GM23338 (cell line): ENCODE measurements at regions not wholly inside any gene's neighbourhood (a gene's known extent, or its start where the extent isn't known, plus 50 kb on each side); places are given as distances from the start of the nearest gene placed in this dataset.

Source experiments
- ATAC-seq: fragments of 200-7000 bp; cut with Tn5 transposase; 3 replicates; pipeline ENCODE4 v1.9.1; 2020
- DNase-seq: peaks from one replicate; pipeline ENCODE4 v3.0.0-alpha.2; 2015; ENCODE audit warnings: low spot score
- H2AFZ ChIP-seq: fragments of 200-600 bp; sonication (generic); 2 replicates; pipeline ENCODE4 v1.8.0; 2016; ENCODE audit warnings: antibody characterized with exemption, mild to moderate bottlenecking, moderate library complexity
- H3F3A ChIP-seq: fragments of 200-600 bp; sonication (generic); replicated peaks from 2 replicates; pipeline ENCODE4 v1.8.0; 2017; ENCODE audit warnings: antibody characterized with exemption, mixed run types, low read depth
- H3K27ac ChIP-seq: fragments of 200-600 bp; sonication (generic); 2 replicates; pipeline ENCODE4 v1.6.1; 2016; ENCODE audit warnings: low read depth
- H3K27me3 ChIP-seq: fragments of 200-600 bp; sonication (generic); 2 replicates; pipeline ENCODE4 v1.8.0; 2016; ENCODE audit warnings: mild to moderate bottlenecking, mixed run types, moderate library complexity; ENCODE audit not compliant: insufficient read depth
- H3K36me3 ChIP-seq: fragments of 200-600 bp; sonication (generic); 2 replicates; pipeline ENCODE4 v1.8.0; 2016; ENCODE audit warnings: mild to moderate bottlenecking; ENCODE audit not compliant: insufficient read depth
- H3K4me1 ChIP-seq: fragments of 200-600 bp; sonication (generic); 2 replicates; pipeline ENCODE4 v1.8.0; 2016; ENCODE audit warnings: mild to moderate bottlenecking, moderate library complexity; ENCODE audit not compliant: insufficient read depth
- H3K4me2 ChIP-seq: fragments of 200-600 bp; sonication (generic); 2 replicates; pipeline ENCODE4 v1.7.1; 2017; ENCODE audit warnings: mixed run types
- H3K4me3 ChIP-seq: fragments of 200-600 bp; sonication (generic); 2 replicates; pipeline ENCODE4 v1.6.1; 2016; ENCODE audit warnings: mixed run types
- H3K79me2 ChIP-seq: fragments of 200-600 bp; sonication (generic); replicated peaks from 2 replicates; pipeline ENCODE4 v1.8.0; 2017; ENCODE audit warnings: mild to moderate bottlenecking; ENCODE audit not compliant: insufficient read depth
- H3K9me2 ChIP-seq: fragments of 200-600 bp; sonication (generic); 2 replicates; pipeline ENCODE4 v1.8.0; 2017; ENCODE audit not compliant: insufficient read depth
- H4K20me1 ChIP-seq: fragments of 200-600 bp; sonication (generic); replicated peaks from 2 replicates; pipeline ENCODE4 v1.8.0; 2017; ENCODE audit warnings: mild to moderate bottlenecking; ENCODE audit not compliant: insufficient read depth
- H3K27ac Mint-ChIP-seq: 2 replicates; pipeline ENCODE4 v1.8.0; 2020; ENCODE audit warnings: inconsistent platforms, mild to moderate bottlenecking, moderate library complexity, mixed read lengths
- H3K27me3 Mint-ChIP-seq: 3 replicates; pipeline ENCODE4 v1.8.0; 2022; ENCODE audit warnings: low read depth, mild to moderate bottlenecking, moderate library complexity, mixed read lengths, inconsistent platforms; ENCODE audit not compliant: insufficient read depth, poor library complexity
- H3K36me3 Mint-ChIP-seq: 3 replicates; pipeline ENCODE4 v1.8.0; 2021; ENCODE audit warnings: low read depth, mild to moderate bottlenecking, inconsistent platforms, moderate library complexity, mixed read lengths
- H3K4me1 Mint-ChIP-seq: 3 replicates; pipeline ENCODE4 v1.8.0; 2020; ENCODE audit warnings: mild to moderate bottlenecking, inconsistent platforms, mixed read lengths
- H3K4me3 Mint-ChIP-seq: 3 replicates; pipeline ENCODE4 v1.8.0; 2021; ENCODE audit warnings: moderate library complexity, mild to moderate bottlenecking, inconsistent platforms, mixed read lengths
- H3K9me3 Mint-ChIP-seq: 3 replicates; pipeline ENCODE4 v1.8.0; 2020; ENCODE audit warnings: moderate library complexity, mild to moderate bottlenecking, inconsistent platforms, mixed read lengths
- CREB1 ChIP-seq: fragments of 250-450 bp; sonication (Bioruptor Pico); IDR thresholded peaks from 2 replicates; pipeline ENCODE4 v1.5.0; 2020; ENCODE audit warnings: low read depth, mild to moderate bottlenecking, moderate library complexity
- CTCF ChIP-seq, 2 experiments: fragments of 200-600 bp in 1 of 2; sonication (generic) in 1 of 2; conservative IDR thresholded peaks; 2 replicates each; pipeline versions ENCODE4 v1.5.1 to v1.6.1; 2016 to 2017; ENCODE audit warnings: antibody characterized with exemption in 2 of 2, low read depth in 2 of 2, mild to moderate bottlenecking in 2 of 2, moderate library complexity in 1 of 2
- EZH2phosphoT487 ChIP-seq: fragments of 200-600 bp; sonication (generic); IDR thresholded peaks from one replicate; pipeline ENCODE4 v1.8.1; 2018; ENCODE audit warnings: antibody characterized with exemption; ENCODE audit not compliant: unreplicated experiment
- JUNB ChIP-seq: IDR thresholded peaks from one replicate; pipeline ENCODE4 v1.6.1; 2016; ENCODE audit warnings: antibody characterized with exemption; ENCODE audit not compliant: unreplicated experiment
- NANOG ChIP-seq: IDR thresholded peaks from 2 replicates; pipeline ENCODE4 v1.6.1; 2016; ENCODE audit warnings: antibody characterized with exemption, borderline replicate concordance
- POLR2AphosphoS5 ChIP-seq: IDR thresholded peaks from 2 replicates; pipeline ENCODE4 v1.6.1; 2016; ENCODE audit warnings: antibody characterized with exemption, low read depth
- REST ChIP-seq: IDR thresholded peaks from one replicate; pipeline ENCODE4 v1.6.1; 2018; ENCODE audit warnings: antibody characterized with exemption; ENCODE audit not compliant: unreplicated experiment
- STAT1 ChIP-seq: IDR thresholded peaks from one replicate; pipeline ENCODE4 v1.6.1; 2016; ENCODE audit warnings: antibody characterized with exemption; ENCODE audit not compliant: unreplicated experiment
- ZNF114 ChIP-seq: fragments of 250-450 bp; sonication (Bioruptor Pico); IDR thresholded peaks from 2 replicates; pipeline ENCODE4 v1.5.0; 2020; ENCODE audit warnings: mild to moderate bottlenecking, moderate library complexity
- ZNF331 ChIP-seq: fragments of 250-450 bp; sonication (Bioruptor Pico); IDR thresholded peaks from 2 replicates; pipeline ENCODE4 v1.5.0; 2020; ENCODE audit warnings: low read depth, mild to moderate bottlenecking, moderate library complexity
- ZNF462 ChIP-seq: fragments of 250-450 bp; sonication (Bioruptor Pico); IDR thresholded peaks from 2 replicates; pipeline ENCODE4 v1.5.0; 2020; ENCODE audit warnings: mild to moderate bottlenecking, moderate library complexity
- TF ChIP-seq, protein P1 (sequence below): IDR thresholded peaks from 2 replicates; pipeline ENCODE4 v1.6.1; 2016; ENCODE audit warnings: antibody characterized with exemption

DNA sequence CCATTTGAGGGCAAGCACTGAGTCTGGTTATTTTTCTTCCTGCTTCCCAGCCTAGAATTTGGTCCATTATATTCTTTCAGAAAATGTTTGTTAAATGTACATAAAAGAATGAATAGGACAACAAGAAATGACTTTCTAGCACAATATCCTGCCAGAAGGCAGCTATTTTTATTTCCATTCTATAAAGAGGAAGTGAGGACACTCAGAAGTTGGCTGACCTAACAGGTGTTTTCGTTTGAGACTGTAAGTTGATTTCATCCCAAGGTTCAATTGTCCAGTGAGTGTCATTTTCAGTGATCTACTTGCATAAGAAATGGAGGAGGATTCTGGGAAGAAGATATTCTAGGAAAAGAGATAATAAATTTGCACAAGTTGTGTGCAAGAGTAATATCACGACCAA is 191.9 kb upstream of the POU1F1 start (continued):
- no peak for TF ChIP-seq CTCF (conservative IDR thresholded peaks at IDR 0.05; ENCODE audit: low read depth in 2 of 2)
- TF ChIP-seq ZNF462 (CRISPR knock-in tag), result no peak
- no peak for TF ChIP-seq CREB1 (CRISPR knock-in tag)

DNA sequence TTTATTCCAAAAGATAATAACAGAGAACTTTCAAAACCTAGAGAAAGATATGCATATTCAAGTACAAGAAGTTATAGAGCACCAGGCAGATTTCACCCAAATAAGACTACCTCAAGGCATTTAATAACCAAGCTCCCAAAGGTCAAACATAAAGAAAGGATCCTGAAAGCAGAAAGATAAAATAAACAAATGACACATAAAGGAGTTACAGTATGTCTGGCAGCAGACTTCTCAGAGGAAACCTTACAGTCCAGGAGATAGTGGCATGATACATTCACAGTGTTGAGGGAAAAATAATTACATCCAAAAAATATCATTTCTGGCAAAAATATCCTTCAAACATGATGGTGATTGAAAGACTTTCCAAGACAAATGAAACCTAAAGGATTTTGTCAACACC is 185.8 kb upstream of the POU1F1 start:
- Histone ChIP-seq H3K36me3 (no peaks in the 10 kb centered on the region), H3K4me2 (no peak overlapping the region), H3K4me1 (no peaks in the 10 kb centered on the region), H4K20me1 (no peaks in the 10 kb centered on the region), H2AFZ (no peak overlapping the region), H3K79me2 (no peaks in the 10 kb centered on the region), H3K9me2 (no peaks in the 10 kb centered on the region; the same call in 1 of the 2 replicates), H3K4me3 (no peak overlapping the region), H3K27ac (no peak overlapping the region), H3F3A (no peaks in the 10 kb centered on the region), H3K27me3 (no peaks in the 10 kb centered on the region)
- Mint-ChIP-seq H3K9me3 (peaks cover 8% of the 10 kb centered on the region; the same call in 2 of the 3 replicates), H3K36me3 (peaks cover 2% of the 10 kb centered on the region; the same call in 1 of the 3 replicates), H3K27ac (no peak overlapping the region), H3K4me3 (no peak overlapping the region), H3K4me1 (peaks cover 5% of the 10 kb centered on the region; the same call in 2 of the 3 replicates), H3K27me3 (no peaks in the 10 kb centered on the region)
- ATAC-seq (no peak), DNase-seq (no peak)
- no peak for TF ChIP-seq JUNB
- TF ChIP-seq ZNF331 (CRISPR knock-in tag), result no peak
- no peak for TF ChIP-seq STAT1
- no peak for TF ChIP-seq POLR2AphosphoS5
- no peak for TF ChIP-seq REST
- no peak for TF ChIP-seq NANOG
- TF ChIP-seq, protein P1, sequence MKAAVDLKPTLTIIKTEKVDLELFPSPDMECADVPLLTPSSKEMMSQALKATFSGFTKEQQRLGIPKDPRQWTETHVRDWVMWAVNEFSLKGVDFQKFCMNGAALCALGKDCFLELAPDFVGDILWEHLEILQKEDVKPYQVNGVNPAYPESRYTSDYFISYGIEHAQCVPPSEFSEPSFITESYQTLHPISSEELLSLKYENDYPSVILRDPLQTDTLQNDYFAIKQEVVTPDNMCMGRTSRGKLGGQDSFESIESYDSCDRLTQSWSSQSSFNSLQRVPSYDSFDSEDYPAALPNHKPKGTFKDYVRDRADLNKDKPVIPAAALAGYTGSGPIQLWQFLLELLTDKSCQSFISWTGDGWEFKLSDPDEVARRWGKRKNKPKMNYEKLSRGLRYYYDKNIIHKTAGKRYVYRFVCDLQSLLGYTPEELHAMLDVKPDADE, result no peak
- no peak for TF ChIP-seq ZNF114 (CRISPR knock-in tag)
- TF ChIP-seq EZH2phosphoT487, result no peak
- no peak for TF ChIP-seq CREB1 (CRISPR knock-in tag)
